ENCODE measurements at regions not wholly inside any gene's neighbourhood (a gene's known extent, or its start where the extent isn't known, plus 50 kb on each side); places are given as distances from the start of the nearest gene placed in this dataset.

DNA sequence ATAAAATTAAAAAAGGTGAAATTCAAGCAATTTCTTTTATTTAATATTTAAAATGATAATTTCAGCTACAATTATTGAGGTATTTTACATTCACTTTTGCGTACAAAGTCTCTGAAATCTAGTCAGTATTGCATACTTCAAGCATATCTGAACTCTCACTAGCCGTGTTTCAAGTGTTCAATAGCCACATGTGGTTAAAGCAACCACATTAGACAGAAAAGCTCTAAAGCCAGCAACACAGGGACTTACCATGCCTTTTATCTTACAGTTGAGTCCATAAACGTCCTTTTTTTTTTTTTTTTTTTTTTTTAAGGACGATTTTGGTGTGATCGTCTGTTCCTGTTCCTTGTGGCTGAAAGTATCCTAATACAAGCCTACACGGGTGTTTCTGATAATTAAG, 257.0 kb upstream of the RGMA start:
- TF ChIP-seq, protein P1, sequence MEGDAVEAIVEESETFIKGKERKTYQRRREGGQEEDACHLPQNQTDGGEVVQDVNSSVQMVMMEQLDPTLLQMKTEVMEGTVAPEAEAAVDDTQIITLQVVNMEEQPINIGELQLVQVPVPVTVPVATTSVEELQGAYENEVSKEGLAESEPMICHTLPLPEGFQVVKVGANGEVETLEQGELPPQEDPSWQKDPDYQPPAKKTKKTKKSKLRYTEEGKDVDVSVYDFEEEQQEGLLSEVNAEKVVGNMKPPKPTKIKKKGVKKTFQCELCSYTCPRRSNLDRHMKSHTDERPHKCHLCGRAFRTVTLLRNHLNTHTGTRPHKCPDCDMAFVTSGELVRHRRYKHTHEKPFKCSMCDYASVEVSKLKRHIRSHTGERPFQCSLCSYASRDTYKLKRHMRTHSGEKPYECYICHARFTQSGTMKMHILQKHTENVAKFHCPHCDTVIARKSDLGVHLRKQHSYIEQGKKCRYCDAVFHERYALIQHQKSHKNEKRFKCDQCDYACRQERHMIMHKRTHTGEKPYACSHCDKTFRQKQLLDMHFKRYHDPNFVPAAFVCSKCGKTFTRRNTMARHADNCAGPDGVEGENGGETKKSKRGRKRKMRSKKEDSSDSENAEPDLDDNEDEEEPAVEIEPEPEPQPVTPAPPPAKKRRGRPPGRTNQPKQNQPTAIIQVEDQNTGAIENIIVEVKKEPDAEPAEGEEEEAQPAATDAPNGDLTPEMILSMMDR (IDR thresholded peaks at IDR 0.05; ENCODE audit: insufficient read depth, low read depth, low read length) = no peak
- no peak for TF ChIP-seq EZH2 (IDR thresholded peaks at IDR 0.05; ENCODE audit: insufficient read depth, low read length)
